PC-9 (cell line): ENCODE measurements at regions not wholly inside any gene's neighbourhood (a gene's known extent, or its start where the extent isn't known, plus 50 kb on each side); places are given as distances from the start of the nearest gene placed in this dataset.

ENCODE experiments used
- BruUV-seq: library from RNA; stranded (reverse); fragments of 400-500 nt; replicated peaks from 2 replicates; lab custom pipeline; 2021; lab: Mats Ljungman, UMichigan
- CTCF ChIA-PET: fragments of 300-600 bp; sonication (Branson Sonifier 250); formaldehyde crosslinking; loops from one replicate; lab custom pipeline; 2022; ENCODE audit warnings: antibody characterized with exemption; lab: Charles Lee
- POLR2A ChIA-PET: fragments of 300-600 bp; sonication (Branson Sonifier 250); formaldehyde crosslinking; loops from one replicate; lab custom pipeline; 2022; ENCODE audit warnings: antibody characterized with exemption; ENCODE audit not compliant: unreplicated experiment; lab: Charles Lee
- DNase-seq, 2 experiments: peaks; one replicate each; pipeline versions ENCODE4 v3.0.0 to v3.0.0-alpha.2; 2015 to 2022; ENCODE audit warnings: mixed read lengths in 1 of 2
- H2AFZ ChIP-seq: fragments of 200-600 bp; sonication (generic); 2 replicates; pipeline ENCODE4 v1.8.1; 2017; ENCODE audit warnings: antibody characterized with exemption
- H3F3A ChIP-seq: fragments of 200-600 bp; sonication (generic); 2 replicates; pipeline ENCODE4 v1.8.1; 2017; ENCODE audit warnings: antibody characterized with exemption, mild to moderate bottlenecking, low read depth; ENCODE audit not compliant: insufficient read depth
- H3K27ac ChIP-seq: fragments of 200-600 bp; sonication (generic); 2 replicates; pipeline ENCODE4 v1.6.1; 2016; ENCODE audit warnings: mixed run types
- H3K27me3 ChIP-seq: fragments of 200-600 bp; sonication (generic); 2 replicates; pipeline ENCODE4 v1.6.1; 2016; ENCODE audit warnings: low read depth, mixed run types; ENCODE audit not compliant: insufficient read depth
- H3K36me3 ChIP-seq: fragments of 200-600 bp; sonication (generic); 2 replicates; pipeline ENCODE4 v1.6.1; 2016; ENCODE audit warnings: low read depth, mixed run types
- H3K4me1 ChIP-seq: fragments of 200-600 bp; sonication (generic); replicated peaks from 2 replicates; pipeline ENCODE4 v1.6.1; 2016; ENCODE audit warnings: mixed run types; ENCODE audit not compliant: insufficient read depth
- H3K4me2 ChIP-seq: fragments of 200-600 bp; sonication (generic); 2 replicates; pipeline ENCODE4 v1.6.1; 2017; ENCODE audit warnings: mixed run types
- H3K4me3 ChIP-seq: fragments of 200-600 bp; sonication (generic); 2 replicates; pipeline ENCODE4 v1.6.1; 2016; ENCODE audit warnings: mixed run types
- H3K79me2 ChIP-seq: fragments of 200-600 bp; sonication (generic); 2 replicates; pipeline ENCODE4 v1.6.1; 2017; ENCODE audit warnings: low read depth, mixed run types
- H3K9me2 ChIP-seq: fragments of 200-600 bp; sonication (generic); 2 replicates; pipeline ENCODE4 v1.8.1; 2017; ENCODE audit warnings: mild to moderate bottlenecking; ENCODE audit not compliant: insufficient read depth
- H3K9me3 ChIP-seq: fragments of 200-600 bp; sonication (generic); 2 replicates; pipeline ENCODE4 v1.8.1; 2016; ENCODE audit warnings: low read depth; ENCODE audit not compliant: insufficient read depth
- H4K20me1 ChIP-seq: fragments of 200-600 bp; sonication (generic); 2 replicates; pipeline ENCODE4 v1.8.1; 2017; ENCODE audit not compliant: insufficient read depth
- EZH2 ChIP-seq: fragments of 200-600 bp; sonication (generic); IDR thresholded peaks from 2 replicates; pipeline ENCODE4 v1.8.0; 2017; ENCODE audit warnings: antibody characterized with exemption, low read depth
- intact Hi-C: fragments of 100-400 bp; cut with micrococcal nuclease; formaldehyde crosslinking; loops from one replicate; pipeline ENCODE4 v1.10.0; 2022; ENCODE audit not compliant: unreplicated experiment
- TF ChIP-seq, protein P1 (sequence below): fragments of 200-600 bp; sonication (generic); conservative IDR thresholded peaks from 2 replicates; pipeline ENCODE4 v1.6.1; 2017; ENCODE audit warnings: mixed run types, antibody characterized with exemption, mild to moderate bottlenecking, moderate library complexity

DNA sequence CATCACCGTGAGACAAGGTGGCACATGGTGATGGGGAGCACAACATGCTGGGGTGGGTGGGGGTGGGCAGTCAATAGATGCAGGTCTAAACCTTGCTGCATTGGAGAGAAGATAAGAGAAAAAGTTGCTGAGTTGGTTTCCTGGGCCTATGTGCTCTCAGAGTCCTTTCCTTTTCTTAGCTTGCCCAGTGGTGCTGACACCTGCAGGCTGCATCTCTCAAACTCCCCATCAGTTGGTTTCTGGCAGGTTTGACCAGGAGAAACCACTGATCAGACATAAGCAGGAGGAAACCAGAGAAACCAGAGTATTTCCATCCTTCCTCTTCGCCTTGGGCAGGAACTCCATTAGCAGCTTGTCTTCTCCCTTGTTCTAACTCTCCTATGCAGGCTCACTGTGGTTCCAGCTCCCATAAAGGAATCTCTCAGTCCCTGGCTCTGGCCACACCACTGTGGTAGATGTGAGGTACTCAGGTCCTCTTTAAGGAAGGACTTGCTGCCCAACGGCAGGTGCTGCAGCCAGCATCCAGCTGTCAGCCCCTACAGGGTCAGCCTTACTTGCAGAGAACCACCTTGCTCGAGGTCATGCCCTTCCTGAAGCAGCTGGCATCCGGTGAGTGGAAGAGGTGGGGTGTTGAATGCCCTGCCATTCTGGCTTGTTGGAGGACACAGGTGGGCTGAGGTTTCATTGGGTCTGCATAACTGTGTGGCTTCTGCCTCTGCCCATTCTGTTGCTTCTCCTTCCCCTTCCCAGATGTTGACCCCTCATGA is 172.3 kb upstream of the ANKRD28 start:
- Histone ChIP-seq H3K9me3 (peaks cover 4% of the 10 kb centered on the region; the same call in 1 of the 2 replicates), H3K27me3 (no peaks in the 10 kb centered on the region), H3K4me1 (no peaks in the 10 kb centered on the region), H3K4me2 (no peak overlapping the region), H4K20me1 (no peaks in the 10 kb centered on the region), H3K27ac (no peak overlapping the region), H3K79me2 (no peaks in the 10 kb centered on the region), H3K36me3 (no peaks in the 10 kb centered on the region), H3K9me2 (no peaks in the 10 kb centered on the region), H3K4me3 (no peak overlapping the region), H2AFZ (no peak overlapping the region), H3F3A (no peaks in the 10 kb centered on the region)
- intact Hi-C loops: no loop called here
- POLR2A ChIA-PET: no interaction called here
- no TSS peak for BruUV-seq
- DNase-seq: no peak
- CTCF ChIA-PET: no interaction called here
- TF ChIP-seq EZH2: no peak
- TF ChIP-seq, protein P1, sequence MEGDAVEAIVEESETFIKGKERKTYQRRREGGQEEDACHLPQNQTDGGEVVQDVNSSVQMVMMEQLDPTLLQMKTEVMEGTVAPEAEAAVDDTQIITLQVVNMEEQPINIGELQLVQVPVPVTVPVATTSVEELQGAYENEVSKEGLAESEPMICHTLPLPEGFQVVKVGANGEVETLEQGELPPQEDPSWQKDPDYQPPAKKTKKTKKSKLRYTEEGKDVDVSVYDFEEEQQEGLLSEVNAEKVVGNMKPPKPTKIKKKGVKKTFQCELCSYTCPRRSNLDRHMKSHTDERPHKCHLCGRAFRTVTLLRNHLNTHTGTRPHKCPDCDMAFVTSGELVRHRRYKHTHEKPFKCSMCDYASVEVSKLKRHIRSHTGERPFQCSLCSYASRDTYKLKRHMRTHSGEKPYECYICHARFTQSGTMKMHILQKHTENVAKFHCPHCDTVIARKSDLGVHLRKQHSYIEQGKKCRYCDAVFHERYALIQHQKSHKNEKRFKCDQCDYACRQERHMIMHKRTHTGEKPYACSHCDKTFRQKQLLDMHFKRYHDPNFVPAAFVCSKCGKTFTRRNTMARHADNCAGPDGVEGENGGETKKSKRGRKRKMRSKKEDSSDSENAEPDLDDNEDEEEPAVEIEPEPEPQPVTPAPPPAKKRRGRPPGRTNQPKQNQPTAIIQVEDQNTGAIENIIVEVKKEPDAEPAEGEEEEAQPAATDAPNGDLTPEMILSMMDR: no peak

DNA sequence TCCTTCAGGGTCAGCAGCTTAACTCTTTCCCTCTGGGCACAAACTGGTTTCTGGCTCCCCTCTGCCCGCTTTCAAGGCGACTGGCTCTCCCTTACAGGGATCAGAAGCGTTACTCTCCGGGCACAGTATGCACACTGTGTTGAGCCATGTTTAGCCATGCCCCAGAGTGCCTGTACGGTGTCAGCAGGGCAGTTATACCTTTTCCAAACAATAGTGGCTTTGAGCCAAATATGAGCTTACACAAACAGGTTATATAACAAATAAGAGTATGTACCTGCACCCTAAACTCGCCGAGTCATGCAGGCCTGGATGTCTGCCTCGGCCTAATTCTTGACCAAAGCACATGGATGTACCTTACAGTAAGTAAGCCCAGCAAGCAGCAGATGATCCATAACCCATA is 175.6 kb upstream of the ANKRD28 start:
- TF ChIP-seq, protein P1: no peak
- TF ChIP-seq EZH2: no peak
- H2AFZ ChIP-seq: no peak overlapping the region
- no peak overlapping the region for H3K4me3 ChIP-seq
- H3K4me2 ChIP-seq: no peak overlapping the region
- ChIA-PET CTCF (no interaction called here), POLR2A (no interaction called here)
- no peaks in the 10 kb centered on the region for H3K27me3 ChIP-seq
- no peaks in the 10 kb centered on the region for H3K79me2 ChIP-seq
- no peak overlapping the region for H3K27ac ChIP-seq
- H4K20me1 ChIP-seq: no peaks in the 10 kb centered on the region
- BruUV-seq: no TSS peak
- DNase-seq: no peak
- H3K4me1 ChIP-seq: no peaks in the 10 kb centered on the region
- intact Hi-C loops: no loop called here
- H3K9me3 ChIP-seq: peaks cover 4% of the 10 kb centered on the region; the same call in 1 of the 2 replicates
- H3F3A ChIP-seq: no peaks in the 10 kb centered on the region
- no peaks in the 10 kb centered on the region for H3K36me3 ChIP-seq
- no peaks in the 10 kb centered on the region for H3K9me2 ChIP-seq

DNA sequence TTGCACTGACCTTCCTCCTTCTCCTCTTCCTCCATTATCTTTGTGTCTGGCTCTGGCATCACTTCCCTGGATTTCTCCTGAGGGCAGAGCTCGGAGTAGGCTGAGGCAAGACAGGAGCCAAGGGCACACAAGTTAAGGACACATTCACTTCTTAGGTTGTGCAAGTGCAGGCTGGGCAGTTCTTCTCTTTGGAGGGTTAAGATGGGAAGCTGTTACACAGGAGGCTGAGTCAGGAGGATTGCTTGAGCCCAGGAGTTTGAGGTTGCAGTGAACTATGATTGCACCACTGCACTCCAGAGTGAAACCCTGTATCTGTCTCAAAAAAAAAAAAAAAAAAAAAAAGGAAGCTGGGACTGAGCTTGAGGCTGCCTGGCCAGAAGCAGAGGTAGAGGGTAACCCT is 176.2 kb upstream of the ANKRD28 start:
- CTCF ChIA-PET: no interaction called here

More for the DNA sequence above, 176.2 kb upstream of the ANKRD28 start:
- H3K79me2 ChIP-seq: no peaks in the 10 kb centered on the region
- BruUV-seq: no TSS peak
- no peak overlapping the region for H3K4me2 ChIP-seq
- no peaks in the 10 kb centered on the region for H3K9me2 ChIP-seq
- no peak for DNase-seq
- peaks cover 4% of the 10 kb centered on the region; the same call in 1 of the 2 replicates for H3K9me3 ChIP-seq
- H3K36me3 ChIP-seq: no peaks in the 10 kb centered on the region
- H3K27me3 ChIP-seq: no peaks in the 10 kb centered on the region
- no peaks in the 10 kb centered on the region for H3K4me1 ChIP-seq
- H3K4me3 ChIP-seq: no peak overlapping the region
- POLR2A ChIA-PET: interaction anchor here (0.6 kb wide), 1 partner anchor 867 kb away, joined by 3 read pairs; no protein-coding TSS in a partner anchor
- TF ChIP-seq EZH2: no peak
- intact Hi-C loops: no loop called here
- H4K20me1 ChIP-seq: no peaks in the 10 kb centered on the region
- H2AFZ ChIP-seq: no peak overlapping the region
- H3K27ac ChIP-seq: no peak overlapping the region
- H3F3A ChIP-seq: no peaks in the 10 kb centered on the region
